SK-N-SH (cell line): ENCODE measurements at regions not wholly inside any gene's neighbourhood (a gene's known extent, or its start where the extent isn't known, plus 50 kb on each side); places are given as distances from the start of the nearest gene placed in this dataset.

ENCODE experiments used
- CTCF ChIA-PET: fragments of 300-600, 350-600 bp; formaldehyde crosslinking; extraction: SDS; loops from one replicate; lab custom pipeline; 2021; lab: Yijun Ruan, JAX
- POLR2A ChIA-PET: fragments of 350-600 bp; sonication (Branson Sonifier 250); formaldehyde crosslinking; extraction: SDS; loops from one replicate; lab custom pipeline; 2020; ENCODE audit warnings: antibody characterized with exemption, inconsistent platforms; lab: Yijun Ruan, JAX
- DNase-seq: peaks from one replicate; pipeline ENCODE4 v3.0.0; 2012
- H2AFZ ChIP-seq: fragments of 200-600 bp; sonication (generic); 2 replicates; pipeline ENCODE4 v1.8.1; 2016; ENCODE audit warnings: antibody characterized with exemption, mild to moderate bottlenecking, low read depth
- H3F3A ChIP-seq: fragments of 200-600 bp; sonication (generic); replicated peaks from 2 replicates; pipeline ENCODE3; 2016; ENCODE audit warnings: antibody characterized with exemption, mild to moderate bottlenecking; ENCODE audit not compliant: insufficient read depth
- H3K27ac ChIP-seq, 2 experiments: fragments of 200-500 bp in 1 of 2; fragments of 200-600 bp in 1 of 2; sonication (Bioruptor generic) in 1 of 2; sonication (generic), shearing (Covaris generic) in 1 of 2; 2 replicates each; pipeline versions ENCODE4 v1.5.1 to v1.6.1; 2014 to 2016; ENCODE audit warnings: low read depth in 2 of 2, inconsistent platforms in 1 of 2, low read length in 1 of 2, mild to moderate bottlenecking in 1 of 2, mixed read lengths in 1 of 2
- H3K27me3 ChIP-seq: fragments of 200-600 bp; sonication (generic), shearing (Covaris generic); 2 replicates; pipeline ENCODE4 v1.6.1; 2016; ENCODE audit warnings: mixed run types; ENCODE audit not compliant: insufficient read depth
- H3K36me3 ChIP-seq, 2 experiments: fragments of 200-500 bp in 1 of 2; fragments of 200-600 bp in 1 of 2; sonication (Bioruptor generic) in 1 of 2; sonication (generic) in 1 of 2; replicated peaks in 1 of 2; 2 replicates each; pipeline versions ENCODE3 to v1.5.1; 2014 to 2016; ENCODE audit warnings: low read length in 1 of 2, mild to moderate bottlenecking in 1 of 2; ENCODE audit not compliant: insufficient read depth in 2 of 2, control insufficient read depth in 1 of 2
- H3K4me1 ChIP-seq, 2 experiments: fragments of 200-500 bp in 1 of 2; fragments of 200-600 bp in 1 of 2; sonication (Bioruptor generic) in 1 of 2; sonication (generic), shearing (Covaris generic) in 1 of 2; 2 replicates each; pipeline versions ENCODE4 v1.5.1 to v1.6.1; 2014 to 2016; ENCODE audit warnings: low read depth in 1 of 2, low read length in 1 of 2, mixed run types in 1 of 2; ENCODE audit not compliant: insufficient read depth in 2 of 2, control insufficient read depth in 1 of 2
- H3K4me2 ChIP-seq: fragments of 200-600 bp; sonication (generic), shearing (Covaris generic); 2 replicates; pipeline ENCODE4 v1.6.1; 2017; ENCODE audit warnings: mixed run types
- H3K4me3 ChIP-seq, 2 experiments: fragments of 200-500 bp in 1 of 2; fragments of 200-600 bp in 1 of 2; sonication (Bioruptor generic) in 1 of 2; sonication (generic), shearing (Covaris generic) in 1 of 2; 2 replicates each; pipeline versions ENCODE4 v1.5.1 to v1.8.1; 2014 to 2016; ENCODE audit warnings: low read depth in 2 of 2, inconsistent platforms in 1 of 2, low read length in 1 of 2, mild to moderate bottlenecking in 1 of 2, mixed read lengths in 1 of 2, moderate library complexity in 1 of 2
- H3K79me2 ChIP-seq: fragments of 200-600 bp; sonication (generic); 2 replicates; pipeline ENCODE4 v1.8.1; 2017; ENCODE audit warnings: mild to moderate bottlenecking; ENCODE audit not compliant: insufficient read depth
- H3K9ac ChIP-seq: fragments of 200-600 bp; sonication (generic); 2 replicates; pipeline ENCODE4 v1.6.1; 2017; ENCODE audit warnings: mixed run types
- H3K9me2 ChIP-seq: fragments of 200-600 bp; sonication (generic); 2 replicates; pipeline ENCODE4 v1.6.1; 2017; ENCODE audit warnings: mixed run types
- H3K9me3 ChIP-seq: fragments of 200-600 bp; sonication (generic); 2 replicates; pipeline ENCODE4 v1.6.1; 2017; ENCODE audit warnings: mixed run types, mild to moderate bottlenecking, moderate library complexity
- H4K20me1 ChIP-seq: fragments of 200-600 bp; sonication (generic); 2 replicates; pipeline ENCODE4 v1.6.1; 2017; ENCODE audit warnings: mild to moderate bottlenecking, mixed run types; ENCODE audit not compliant: insufficient read depth
- CTCF ChIP-seq: fragments of 200-600 bp; sonication (generic); IDR thresholded peaks from 2 replicates; pipeline ENCODE4 v1.6.1; 2017; ENCODE audit warnings: antibody characterized with exemption, mild to moderate bottlenecking, moderate library complexity
- ELF1 ChIP-seq: IDR thresholded peaks from 2 replicates; pipeline ENCODE4 v1.4.0; 2012
- GATA2 ChIP-seq: sonication (generic); formaldehyde crosslinking; IDR thresholded peaks from 2 replicates; pipeline ENCODE4 v1.5.0; 2020; ENCODE audit warnings: mild to moderate bottlenecking, missing genetic modification reagents
- IRF3 ChIP-seq: fragments of 150-350 bp; IDR thresholded peaks from 2 replicates; pipeline ENCODE4 v1.6.1; 2016; ENCODE audit warnings: mild to moderate bottlenecking, low read depth, low read length
- JUND ChIP-seq: IDR thresholded peaks from 2 replicates; pipeline ENCODE4 v1.4.0; 2012
- MAX ChIP-seq: IDR thresholded peaks from 2 replicates; pipeline ENCODE4 v1.4.0; 2012; ENCODE audit warnings: low read depth
- MEF2A ChIP-seq: IDR thresholded peaks from 2 replicates; pipeline ENCODE4 v1.4.0; 2012; ENCODE audit warnings: low read depth, borderline replicate concordance
- NFIC ChIP-seq: IDR thresholded peaks from 2 replicates; pipeline ENCODE4 v1.4.0; 2012; ENCODE audit warnings: borderline replicate concordance
- NRF1 ChIP-seq: IDR thresholded peaks from 2 replicates; pipeline ENCODE4 v1.6.1; 2012; ENCODE audit warnings: low read depth, mild to moderate bottlenecking, low read length
- POLR2AphosphoS5 ChIP-seq: IDR thresholded peaks from 2 replicates; pipeline ENCODE4 v1.6.1; 2012; ENCODE audit warnings: low read depth, low read length
- RAD21 ChIP-seq: IDR thresholded peaks from 2 replicates; pipeline ENCODE4 v1.6.1; 2012; ENCODE audit warnings: mild to moderate bottlenecking, low read length
- RFX5 ChIP-seq: IDR thresholded peaks from 2 replicates; pipeline ENCODE4 v1.6.1; 2012; ENCODE audit warnings: mild to moderate bottlenecking, improper control_type of control experiment, low read length
- SIN3A ChIP-seq: IDR thresholded peaks from 2 replicates; pipeline ENCODE4 v1.6.1; 2012; ENCODE audit warnings: low read depth, mild to moderate bottlenecking, low read length, moderate library complexity, borderline replicate concordance
- SMC3 ChIP-seq: IDR thresholded peaks from 2 replicates; pipeline ENCODE4 v1.6.1; 2012; ENCODE audit warnings: low read depth, low read length, improper control_type of control experiment
- TAF1 ChIP-seq: IDR thresholded peaks from 2 replicates; pipeline ENCODE4 v1.6.1; 2012; ENCODE audit warnings: low read depth, mild to moderate bottlenecking, low read length, moderate library complexity, borderline replicate concordance
- TEAD4 ChIP-seq: IDR thresholded peaks from 2 replicates; pipeline ENCODE4 v1.4.0; 2012; ENCODE audit warnings: mild to moderate bottlenecking, borderline replicate concordance; ENCODE audit not compliant: insufficient read depth
- USF1 ChIP-seq: IDR thresholded peaks from 2 replicates; pipeline ENCODE4 v1.4.0; 2012; ENCODE audit warnings: low read depth, borderline replicate concordance
- ZBTB33 ChIP-seq: IDR thresholded peaks from 2 replicates; pipeline ENCODE4 v1.4.0; 2012; ENCODE audit warnings: low read depth, borderline replicate concordance
- WGBS: methylation state at CpG from one replicate; pipeline ENCODE4 v1.1.6; 2017; ENCODE audit warnings: low lambda C conversion rate; 5-methylcytosine and 5-hydroxymethylcytosine counted together
- TF ChIP-seq, protein P1 (sequence below): IDR thresholded peaks from 2 replicates; pipeline ENCODE4; 2012
- TF ChIP-seq, protein P2 (sequence below): fragments of 150-350 bp; IDR thresholded peaks from 2 replicates; pipeline ENCODE4 v1.6.1; 2017; ENCODE audit warnings: antibody characterized with exemption, low read length, low read depth, borderline replicate concordance

GRCh38 chr15:31513178-31513577 lies 186.5 kb downstream of the KLF13 start:
- no peak for DNase-seq
- H3K9ac ChIP-seq, result no peak overlapping the region
- H3K9me2 ChIP-seq, result no peaks in the 10 kb centered on the region
- H2AFZ ChIP-seq, result no peak overlapping the region
- no peak overlapping the region for H3K27ac ChIP-seq
- H3K4me1 ChIP-seq, result peaks cover 0 to 2% of the 10 kb centered on the region in 2 experiments; a peak in 1 of 4 replicates
- TF ChIP-seq CTCF (no peak), MEF2A (no peak), RAD21 (no peak), GATA2 (CRISPR knock-in tag) (no peak), SIN3A (no peak), JUND (no peak), TAF1 (no peak), MAX (no peak), RFX5 (no peak), POLR2AphosphoS5 (no peak), ELF1 (no peak), IRF3 (no peak), NRF1 (no peak), USF1 (no peak), TEAD4 (no peak), ZBTB33 (no peak), NFIC (no peak), SMC3 (no peak)
- TF ChIP-seq, protein P1, sequence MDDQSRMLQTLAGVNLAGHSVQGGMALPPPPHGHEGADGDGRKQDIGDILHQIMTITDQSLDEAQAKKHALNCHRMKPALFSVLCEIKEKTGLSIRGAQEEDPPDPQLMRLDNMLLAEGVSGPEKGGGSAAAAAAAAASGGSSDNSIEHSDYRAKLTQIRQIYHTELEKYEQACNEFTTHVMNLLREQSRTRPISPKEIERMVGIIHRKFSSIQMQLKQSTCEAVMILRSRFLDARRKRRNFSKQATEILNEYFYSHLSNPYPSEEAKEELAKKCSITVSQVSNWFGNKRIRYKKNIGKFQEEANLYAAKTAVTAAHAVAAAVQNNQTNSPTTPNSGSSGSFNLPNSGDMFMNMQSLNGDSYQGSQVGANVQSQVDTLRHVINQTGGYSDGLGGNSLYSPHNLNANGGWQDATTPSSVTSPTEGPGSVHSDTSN, result no peak
- TF ChIP-seq, protein P2, sequence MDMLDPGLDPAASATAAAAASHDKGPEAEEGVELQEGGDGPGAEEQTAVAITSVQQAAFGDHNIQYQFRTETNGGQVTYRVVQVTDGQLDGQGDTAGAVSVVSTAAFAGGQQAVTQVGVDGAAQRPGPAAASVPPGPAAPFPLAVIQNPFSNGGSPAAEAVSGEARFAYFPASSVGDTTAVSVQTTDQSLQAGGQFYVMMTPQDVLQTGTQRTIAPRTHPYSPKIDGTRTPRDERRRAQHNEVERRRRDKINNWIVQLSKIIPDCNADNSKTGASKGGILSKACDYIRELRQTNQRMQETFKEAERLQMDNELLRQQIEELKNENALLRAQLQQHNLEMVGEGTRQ, result no peak
- TF ChIP-seq, all 33 proteins: peak for 0
- WGBS, result 66% methylated on average over 6 of the region's 7 CpGs
- ChIA-PET CTCF (no interaction called here), POLR2A (no interaction called here)
- Histone ChIP-seq H3K79me2 (no peaks in the 10 kb centered on the region), H3K9me3 (no peaks in the 10 kb centered on the region), H3K27me3 (no peaks in the 10 kb centered on the region), H4K20me1 (no peaks in the 10 kb centered on the region), H3K4me3 (no peak overlapping the region), H3K36me3 (no peaks in the 10 kb centered on the region), H3K4me2 (no peak overlapping the region), H3F3A (no peaks in the 10 kb centered on the region)
